ENCODE measurements at regions not wholly inside any gene's neighbourhood (a gene's known extent, or its start where the extent isn't known, plus 50 kb on each side); places are given as distances from the start of the nearest gene placed in this dataset.

DNA sequence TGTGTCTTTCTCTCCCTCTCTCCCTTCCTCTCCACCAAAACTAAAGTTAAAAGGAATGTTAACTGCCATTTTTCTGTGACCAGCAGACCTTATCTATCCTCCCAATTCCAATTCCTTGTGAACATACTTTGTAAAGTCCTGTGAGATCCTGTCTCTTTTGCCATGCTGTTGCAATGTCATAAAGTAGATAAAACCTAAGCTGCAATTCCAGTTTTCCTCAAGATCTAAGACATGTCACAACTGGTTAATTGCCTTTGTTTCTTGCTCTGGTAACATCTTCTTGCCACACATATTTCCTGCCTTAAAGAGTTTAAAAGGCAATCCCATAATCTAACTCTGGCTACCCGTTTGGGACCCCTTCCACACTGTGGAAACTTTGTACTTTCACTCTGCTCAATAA lies 188.7 kb downstream of the PYDC2 start:
- TF ChIP-seq, protein P1, sequence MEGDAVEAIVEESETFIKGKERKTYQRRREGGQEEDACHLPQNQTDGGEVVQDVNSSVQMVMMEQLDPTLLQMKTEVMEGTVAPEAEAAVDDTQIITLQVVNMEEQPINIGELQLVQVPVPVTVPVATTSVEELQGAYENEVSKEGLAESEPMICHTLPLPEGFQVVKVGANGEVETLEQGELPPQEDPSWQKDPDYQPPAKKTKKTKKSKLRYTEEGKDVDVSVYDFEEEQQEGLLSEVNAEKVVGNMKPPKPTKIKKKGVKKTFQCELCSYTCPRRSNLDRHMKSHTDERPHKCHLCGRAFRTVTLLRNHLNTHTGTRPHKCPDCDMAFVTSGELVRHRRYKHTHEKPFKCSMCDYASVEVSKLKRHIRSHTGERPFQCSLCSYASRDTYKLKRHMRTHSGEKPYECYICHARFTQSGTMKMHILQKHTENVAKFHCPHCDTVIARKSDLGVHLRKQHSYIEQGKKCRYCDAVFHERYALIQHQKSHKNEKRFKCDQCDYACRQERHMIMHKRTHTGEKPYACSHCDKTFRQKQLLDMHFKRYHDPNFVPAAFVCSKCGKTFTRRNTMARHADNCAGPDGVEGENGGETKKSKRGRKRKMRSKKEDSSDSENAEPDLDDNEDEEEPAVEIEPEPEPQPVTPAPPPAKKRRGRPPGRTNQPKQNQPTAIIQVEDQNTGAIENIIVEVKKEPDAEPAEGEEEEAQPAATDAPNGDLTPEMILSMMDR (IDR thresholded peaks at IDR 0.05) = no peak
- TF ChIP-seq POLR2A (IDR thresholded peaks at IDR 0.05) = no peak

All from adrenal gland (tissue), 5 donors.